ENCODE measurements at regions not wholly inside any gene's neighbourhood (a gene's known extent, or its start where the extent isn't known, plus 50 kb on each side); places are given as distances from the start of the nearest gene placed in this dataset.

GRCh38 chr5:65094279-65094678 lies 325.5 kb downstream of the CWC27 start:
- no peak for TF ChIP-seq CTCF (IDR thresholded peaks at IDR 0.05; ENCODE audit: control insufficient read depth, extremely low read depth, insufficient read depth)
- DNase-seq (ENCODE audit: low read depth): no peak
- H3K4me3 ChIP-seq (ENCODE audit: low read depth, low read length): no peak overlapping the region

DNA sequence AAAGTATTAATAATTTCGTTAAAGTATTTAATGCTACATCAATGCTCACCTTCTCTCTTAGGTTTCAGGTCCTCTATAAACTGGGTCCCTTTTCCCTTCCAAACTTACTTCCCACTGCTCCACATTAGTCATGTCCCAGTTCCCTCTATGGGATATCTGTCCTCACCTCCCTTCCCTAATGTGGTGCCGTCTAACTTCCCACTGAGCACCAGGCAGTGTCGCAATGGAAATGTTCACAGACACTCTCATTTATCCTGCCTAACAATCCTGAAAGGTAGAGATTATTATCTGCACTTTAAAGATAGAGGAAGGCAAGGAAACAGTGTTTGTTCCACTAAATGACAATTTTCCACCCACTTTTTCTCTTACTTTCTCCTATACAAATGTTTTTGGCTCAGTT lies 329.7 kb downstream of the CWC27 start:
- no peak for DNase-seq (ENCODE audit: low read depth)
- no peak for TF ChIP-seq CTCF (IDR thresholded peaks at IDR 0.05; ENCODE audit: control insufficient read depth, extremely low read depth, insufficient read depth)

More for the DNA sequence above, 329.7 kb downstream of the CWC27 start:
- no peak overlapping the region for H3K4me3 ChIP-seq (ENCODE audit: low read depth, low read length)
